Bronchial epithelial cell (primary cell): ENCODE measurements at regions not wholly inside any gene's neighbourhood (a gene's known extent, or its start where the extent isn't known, plus 50 kb on each side); places are given as distances from the start of the nearest gene placed in this dataset.

Source experiments
- DNase-seq: peaks from one replicate; pipeline ENCODE4 v3.0.0-alpha.2; 2010; ENCODE audit warnings: low read depth
- FAIRE-seq: peaks from 2 replicates; lab custom pipeline; 2011; peaks lifted over from hg19 to GRCh38; lab: Jason Lieb, UNC
- H3K27me3 ChIP-seq: 2 replicates; pipeline ENCODE4 v1.5.1; 2011; ENCODE audit warnings: low read length; ENCODE audit not compliant: control insufficient read depth, insufficient read depth
- H3K36me3 ChIP-seq: 2 replicates; pipeline ENCODE4 v1.5.1; 2011; ENCODE audit warnings: low read length; ENCODE audit not compliant: control insufficient read depth, insufficient read depth
- H3K4me3 ChIP-seq: 2 replicates; pipeline ENCODE4 v1.5.1; 2011; ENCODE audit warnings: mild to moderate bottlenecking, low read depth, low read length, control low read depth
- TF ChIP-seq, protein P1 (sequence below): IDR thresholded peaks from 2 replicates; pipeline ENCODE4 v1.5.1; 2011; ENCODE audit warnings: mild to moderate bottlenecking, moderate library complexity, low read length, control low read depth, inconsistent platforms; ENCODE audit not compliant: insufficient read depth, severe bottlenecking

DNA sequence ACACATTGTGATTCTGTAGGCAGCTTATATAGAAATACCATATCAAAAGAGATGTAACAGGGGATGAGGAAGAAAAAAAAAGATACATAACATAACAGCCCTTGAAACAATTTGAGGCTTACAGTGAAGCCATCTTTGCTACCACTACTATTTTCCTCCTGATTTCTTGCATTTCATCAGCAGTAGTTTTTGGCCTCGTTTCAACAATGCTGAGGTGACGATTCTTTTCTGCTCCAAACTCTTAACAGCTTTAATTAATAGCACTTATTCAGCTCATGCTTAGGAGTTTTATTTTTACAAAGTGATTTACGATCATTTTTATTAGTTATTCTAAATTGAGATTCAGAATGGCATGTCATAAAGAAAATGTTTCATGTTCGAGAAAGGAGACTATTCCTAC lies 163.2 kb downstream of the DCK start:
- TF ChIP-seq, protein P1, sequence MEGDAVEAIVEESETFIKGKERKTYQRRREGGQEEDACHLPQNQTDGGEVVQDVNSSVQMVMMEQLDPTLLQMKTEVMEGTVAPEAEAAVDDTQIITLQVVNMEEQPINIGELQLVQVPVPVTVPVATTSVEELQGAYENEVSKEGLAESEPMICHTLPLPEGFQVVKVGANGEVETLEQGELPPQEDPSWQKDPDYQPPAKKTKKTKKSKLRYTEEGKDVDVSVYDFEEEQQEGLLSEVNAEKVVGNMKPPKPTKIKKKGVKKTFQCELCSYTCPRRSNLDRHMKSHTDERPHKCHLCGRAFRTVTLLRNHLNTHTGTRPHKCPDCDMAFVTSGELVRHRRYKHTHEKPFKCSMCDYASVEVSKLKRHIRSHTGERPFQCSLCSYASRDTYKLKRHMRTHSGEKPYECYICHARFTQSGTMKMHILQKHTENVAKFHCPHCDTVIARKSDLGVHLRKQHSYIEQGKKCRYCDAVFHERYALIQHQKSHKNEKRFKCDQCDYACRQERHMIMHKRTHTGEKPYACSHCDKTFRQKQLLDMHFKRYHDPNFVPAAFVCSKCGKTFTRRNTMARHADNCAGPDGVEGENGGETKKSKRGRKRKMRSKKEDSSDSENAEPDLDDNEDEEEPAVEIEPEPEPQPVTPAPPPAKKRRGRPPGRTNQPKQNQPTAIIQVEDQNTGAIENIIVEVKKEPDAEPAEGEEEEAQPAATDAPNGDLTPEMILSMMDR = no peak
- FAIRE-seq (no peak), DNase-seq (no peak)
- H3K36me3 ChIP-seq = no peaks in the 10 kb centered on the region
- no peak overlapping the region for H3K4me3 ChIP-seq
- no peaks in the 10 kb centered on the region for H3K27me3 ChIP-seq

DNA sequence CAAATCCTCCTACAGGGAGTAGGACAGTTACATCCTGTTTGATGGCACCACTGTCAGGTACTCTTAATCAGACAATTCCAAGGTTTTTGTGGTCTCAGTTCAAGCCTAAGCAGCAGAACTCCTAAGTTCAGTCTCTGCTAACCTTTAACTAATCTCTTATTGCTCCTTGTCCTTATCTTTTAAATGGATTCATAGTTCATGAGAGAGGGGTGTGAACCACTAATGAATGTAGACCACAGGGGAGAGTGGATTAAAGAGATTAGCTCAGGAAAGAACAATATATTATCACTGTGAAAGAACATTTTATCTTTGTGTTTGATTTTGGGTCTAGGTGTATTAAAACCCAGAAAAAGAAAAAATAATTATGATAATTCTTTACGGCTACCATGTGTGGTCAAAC lies 168.9 kb downstream of the DCK start:
- DNase-seq = no peak
- TF ChIP-seq, protein P1 = no peak
- no peak for FAIRE-seq
- Histone ChIP-seq H3K4me3 (no peak overlapping the region), H3K36me3 (no peaks in the 10 kb centered on the region), H3K27me3 (no peaks in the 10 kb centered on the region)

DNA sequence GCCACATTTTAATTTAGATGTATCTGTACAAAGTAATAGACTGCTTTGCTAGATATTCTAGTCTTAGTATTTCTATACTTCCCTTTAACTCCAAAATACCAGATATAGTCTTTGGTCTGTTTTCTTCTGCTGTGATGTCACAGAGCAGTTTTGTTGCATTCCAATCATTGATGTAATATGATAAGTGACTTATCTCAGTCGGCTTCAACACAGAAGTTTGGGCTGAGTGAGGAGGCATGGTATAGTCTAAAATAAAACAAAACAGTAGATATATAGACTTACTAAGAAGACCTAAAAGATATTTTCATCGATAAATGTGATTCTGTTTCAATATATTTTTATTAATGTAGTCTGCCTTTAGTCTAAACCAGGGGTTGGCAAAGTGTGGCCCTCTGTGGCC lies 169.9 kb downstream of the DCK start:
- TF ChIP-seq, protein P1 = no peak
- no peaks in the 10 kb centered on the region for H3K36me3 ChIP-seq
- H3K4me3 ChIP-seq = no peak overlapping the region
- DNase-seq (no peak), FAIRE-seq (no peak)
- H3K27me3 ChIP-seq = no peaks in the 10 kb centered on the region

DNA sequence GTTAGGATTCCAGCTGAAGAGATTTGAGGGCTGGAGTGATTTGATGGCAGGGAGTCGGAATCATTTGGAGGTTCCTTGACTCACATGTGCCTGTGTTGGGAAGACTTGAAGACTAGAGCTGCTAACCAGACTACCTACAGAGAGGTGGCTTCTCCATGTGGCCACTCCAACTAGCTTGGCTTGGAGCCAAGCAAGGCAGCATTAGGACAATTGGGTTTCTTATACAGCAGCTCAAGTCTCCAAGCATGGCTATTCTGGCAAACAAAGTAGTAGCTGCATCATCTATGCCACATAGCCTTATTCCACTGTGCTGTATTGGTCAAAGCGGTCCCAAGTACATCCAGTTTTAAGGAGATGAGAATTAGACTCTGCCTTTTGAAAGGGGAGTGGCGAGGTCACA lies 171.7 kb upstream of the SLC4A4 start:
- H3K4me3 ChIP-seq = no peak overlapping the region
- no peak for FAIRE-seq
- H3K27me3 ChIP-seq = no peaks in the 10 kb centered on the region
- H3K36me3 ChIP-seq = no peaks in the 10 kb centered on the region
- TF ChIP-seq, protein P1 = no peak
- DNase-seq = no peak

DNA sequence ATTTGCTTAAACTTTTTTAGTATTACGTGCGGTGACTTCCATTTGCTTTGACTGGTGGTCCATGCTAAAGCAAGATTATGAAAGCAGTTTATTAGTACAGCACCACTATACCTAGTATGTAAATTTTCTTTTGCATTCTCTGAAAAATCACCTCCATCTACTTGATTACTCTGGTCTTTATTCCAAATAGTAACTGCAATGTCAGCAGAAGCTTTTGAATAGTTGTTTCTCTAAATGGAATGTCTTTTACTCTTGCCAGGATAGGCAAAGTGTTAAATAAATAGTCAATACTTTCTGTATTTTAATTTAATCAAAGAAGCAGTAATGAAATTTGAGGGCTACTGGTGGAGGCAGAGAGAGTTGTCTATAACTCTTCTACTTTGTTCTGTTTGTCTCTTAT lies 167.2 kb upstream of the SLC4A4 start:
- DNase-seq = no peak
- H3K36me3 ChIP-seq = no peaks in the 10 kb centered on the region
- no peak overlapping the region for H3K4me3 ChIP-seq
- H3K27me3 ChIP-seq = no peaks in the 10 kb centered on the region
- no peak for FAIRE-seq
- TF ChIP-seq, protein P1 = no peak

DNA sequence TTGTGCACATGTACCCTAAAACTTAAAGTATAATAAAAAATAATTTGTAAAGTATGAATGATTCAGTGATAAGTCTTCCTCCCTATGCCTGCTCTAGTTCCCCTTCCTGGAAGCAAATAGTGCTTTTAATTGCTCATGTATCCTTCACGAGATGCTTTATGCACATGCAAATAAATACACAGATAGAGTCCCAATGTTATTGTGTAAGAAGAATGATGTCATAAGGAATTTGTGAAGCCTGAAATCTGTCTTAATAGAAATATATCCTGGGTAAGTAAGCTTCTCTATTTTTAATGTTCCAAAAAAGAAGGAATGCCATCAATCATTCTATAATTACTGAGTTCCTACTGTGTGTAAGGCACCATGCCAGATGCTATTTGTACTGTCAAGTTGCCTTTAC lies 157.5 kb upstream of the SLC4A4 start:
- DNase-seq = no peak
- no peak overlapping the region for H3K4me3 ChIP-seq
- no peaks in the 10 kb centered on the region for H3K36me3 ChIP-seq
- no peak for FAIRE-seq
- H3K27me3 ChIP-seq = peaks cover 4% of the 10 kb centered on the region
- TF ChIP-seq, protein P1 = no peak
